ENCODE measurements at regions not wholly inside any gene's neighbourhood (a gene's known extent, or its start where the extent isn't known, plus 50 kb on each side); places are given as distances from the start of the nearest gene placed in this dataset.

GRCh38 chr1:29417147-29417858, 181.0 kb downstream of the PTPRU start:
- H3K27ac Mint-ChIP-seq: no peak overlapping the region
- TF ChIP-seq CTCF (IDR thresholded peaks at IDR 0.05; ENCODE audit: unreplicated experiment in 3 of 3): no peak
- H3K4me1 Mint-ChIP-seq: peaks cover 31% of the 10 kb centered on the region
- H3K27me3 Mint-ChIP-seq (ENCODE audit: low read depth): peaks cover 17% of the 10 kb centered on the region
- H3K36me3 Mint-ChIP-seq (ENCODE audit: low read depth): no peaks in the 10 kb centered on the region
- H3K9me3 Mint-ChIP-seq: peaks cover 8% of the 10 kb centered on the region
- no peak overlapping the region for H3K4me3 Mint-ChIP-seq

GRCh38 chr1:29416267-29417146, 180.2 kb downstream of the PTPRU start:
- Mint-ChIP-seq H3K9me3 (peaks cover 6% of the 10 kb centered on the region), H3K27ac (no peak overlapping the region), H3K27me3 (ENCODE audit: low read depth) (peaks cover 17% of the 10 kb centered on the region), H3K36me3 (ENCODE audit: low read depth) (no peaks in the 10 kb centered on the region), H3K4me1 (peaks cover 31% of the 10 kb centered on the region), H3K4me3 (no peak overlapping the region)
- no peak for TF ChIP-seq CTCF (IDR thresholded peaks at IDR 0.05; ENCODE audit: unreplicated experiment in 3 of 3)

GRCh38 chr1:29415861-29416260, 179.5 kb downstream of the PTPRU start:
- H3K36me3 Mint-ChIP-seq (ENCODE audit: low read depth): no peaks in the 10 kb centered on the region
- H3K27ac Mint-ChIP-seq: no peak overlapping the region
- no peak overlapping the region for H3K4me3 Mint-ChIP-seq
- H3K27me3 Mint-ChIP-seq (ENCODE audit: low read depth): peaks cover 17% of the 10 kb centered on the region
- peaks cover 4% of the 10 kb centered on the region for H3K9me3 Mint-ChIP-seq
- peaks cover 32% of the 10 kb centered on the region for H3K4me1 Mint-ChIP-seq
- no peak for TF ChIP-seq CTCF (IDR thresholded peaks at IDR 0.05; ENCODE audit: unreplicated experiment in 3 of 3)

GRCh38 chr1:29415156-29415830, 179.0 kb downstream of the PTPRU start:
- H3K4me3 Mint-ChIP-seq: no peak overlapping the region
- no peaks in the 10 kb centered on the region for H3K9me3 Mint-ChIP-seq
- no peak overlapping the region for H3K27ac Mint-ChIP-seq
- H3K4me1 Mint-ChIP-seq: peaks cover 37% of the 10 kb centered on the region
- no peak for TF ChIP-seq CTCF (IDR thresholded peaks at IDR 0.05; ENCODE audit: unreplicated experiment in 3 of 3)
- peaks cover 17% of the 10 kb centered on the region for H3K27me3 Mint-ChIP-seq (ENCODE audit: low read depth)
- H3K36me3 Mint-ChIP-seq (ENCODE audit: low read depth): no peaks in the 10 kb centered on the region

GRCh38 chr1:29414086-29414485, 177.8 kb downstream of the PTPRU start:
- peaks cover 21% of the 10 kb centered on the region for H3K27me3 Mint-ChIP-seq (ENCODE audit: low read depth)
- peak overlapping the region in 1 of 3 experiments; percentile 33 for H3K27ac Mint-ChIP-seq
- H3K4me3 Mint-ChIP-seq: peak overlapping the region in 1 of 3 experiments; percentile 12
- H3K36me3 Mint-ChIP-seq (ENCODE audit: low read depth): no peaks in the 10 kb centered on the region
- H3K4me1 Mint-ChIP-seq: peaks cover 40% of the 10 kb centered on the region
- no peak for TF ChIP-seq CTCF (IDR thresholded peaks at IDR 0.05; ENCODE audit: unreplicated experiment in 3 of 3)
- no peaks in the 10 kb centered on the region for H3K9me3 Mint-ChIP-seq
